Neural crest cell (in vitro differentiated cells): ENCODE measurements at regions not wholly inside any gene's neighbourhood (a gene's known extent, or its start where the extent isn't known, plus 50 kb on each side); places are given as distances from the start of the nearest gene placed in this dataset.

Source experiments
- DNase-seq: peaks from one replicate; pipeline ENCODE4 v3.0.0; 2021; ENCODE audit warnings: low read depth, mixed read lengths, low spot score
- H3K27ac Mint-ChIP-seq: one replicate; pipeline ENCODE4 v1.8.0; 2021; ENCODE audit warnings: mild to moderate bottlenecking, mixed read lengths; ENCODE audit not compliant: unreplicated experiment
- H3K27me3 Mint-ChIP-seq: 2 replicates; pipeline ENCODE4 v1.8.0; 2021; ENCODE audit warnings: low read depth, mild to moderate bottlenecking, mixed read lengths
- H3K36me3 Mint-ChIP-seq: 2 replicates; pipeline ENCODE4 v1.8.0; 2021; ENCODE audit warnings: low read depth, mild to moderate bottlenecking, mixed read lengths
- H3K4me1 Mint-ChIP-seq: 2 replicates; pipeline ENCODE4 v1.8.0; 2021; ENCODE audit warnings: mixed read lengths
- H3K4me3 Mint-ChIP-seq: one replicate; pipeline ENCODE4 v1.8.0; 2021; ENCODE audit warnings: mild to moderate bottlenecking, mixed read lengths
- H3K9me3 Mint-ChIP-seq: 2 replicates; pipeline ENCODE4 v1.8.0; 2021; ENCODE audit warnings: mixed read lengths
- TF ChIP-seq, protein P1 (sequence below): fragments of 200-600 bp; sonication (generic); conservative IDR thresholded peaks from 2 replicates; pipeline ENCODE4 v1.5.0; 2021; ENCODE audit warnings: antibody characterized with exemption, mild to moderate bottlenecking

DNA sequence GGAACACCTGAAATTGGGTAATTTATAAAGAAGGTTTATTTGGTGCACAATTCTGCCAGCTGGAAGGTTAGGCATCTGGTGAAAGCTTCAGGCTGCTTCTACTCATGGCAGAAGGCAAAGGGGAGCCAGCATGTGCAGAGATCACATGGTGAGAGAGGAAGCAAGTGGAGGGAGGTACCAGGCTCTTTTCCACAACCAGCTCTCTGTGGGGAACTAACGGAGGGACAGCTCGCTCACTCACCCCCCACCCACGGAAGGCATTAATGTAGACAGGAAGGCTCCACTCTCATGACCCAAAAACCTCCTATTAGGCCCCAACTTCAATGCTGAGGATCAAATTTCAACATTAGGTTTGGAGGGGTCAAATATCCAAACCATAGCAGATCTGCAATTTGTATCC, 75.6 kb upstream of the ARHGAP32 start:
- Mint-ChIP-seq H3K9me3 (no peaks in the 10 kb centered on the region), H3K27ac (no peak overlapping the region), H3K4me1 (peaks cover 47% of the 10 kb centered on the region), H3K4me3 (peak overlapping the region; percentile 29), H3K36me3 (peaks cover 22% of the 10 kb centered on the region), H3K27me3 (no peaks in the 10 kb centered on the region)
- TF ChIP-seq, protein P1, sequence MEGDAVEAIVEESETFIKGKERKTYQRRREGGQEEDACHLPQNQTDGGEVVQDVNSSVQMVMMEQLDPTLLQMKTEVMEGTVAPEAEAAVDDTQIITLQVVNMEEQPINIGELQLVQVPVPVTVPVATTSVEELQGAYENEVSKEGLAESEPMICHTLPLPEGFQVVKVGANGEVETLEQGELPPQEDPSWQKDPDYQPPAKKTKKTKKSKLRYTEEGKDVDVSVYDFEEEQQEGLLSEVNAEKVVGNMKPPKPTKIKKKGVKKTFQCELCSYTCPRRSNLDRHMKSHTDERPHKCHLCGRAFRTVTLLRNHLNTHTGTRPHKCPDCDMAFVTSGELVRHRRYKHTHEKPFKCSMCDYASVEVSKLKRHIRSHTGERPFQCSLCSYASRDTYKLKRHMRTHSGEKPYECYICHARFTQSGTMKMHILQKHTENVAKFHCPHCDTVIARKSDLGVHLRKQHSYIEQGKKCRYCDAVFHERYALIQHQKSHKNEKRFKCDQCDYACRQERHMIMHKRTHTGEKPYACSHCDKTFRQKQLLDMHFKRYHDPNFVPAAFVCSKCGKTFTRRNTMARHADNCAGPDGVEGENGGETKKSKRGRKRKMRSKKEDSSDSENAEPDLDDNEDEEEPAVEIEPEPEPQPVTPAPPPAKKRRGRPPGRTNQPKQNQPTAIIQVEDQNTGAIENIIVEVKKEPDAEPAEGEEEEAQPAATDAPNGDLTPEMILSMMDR = no peak
- DNase-seq = no peak

GRCh38 chr11:129266536-129266935, 74.4 kb upstream of the ARHGAP32 start:
- TF ChIP-seq, protein P1 = no peak
- peaks cover 48% of the 10 kb centered on the region for H3K4me1 Mint-ChIP-seq
- no peaks in the 10 kb centered on the region for H3K27me3 Mint-ChIP-seq
- no peak overlapping the region for H3K27ac Mint-ChIP-seq
- DNase-seq = no peak
- no peak overlapping the region for H3K4me3 Mint-ChIP-seq
- H3K36me3 Mint-ChIP-seq = peaks cover 19% of the 10 kb centered on the region
- no peaks in the 10 kb centered on the region for H3K9me3 Mint-ChIP-seq

GRCh38 chr11:129265125-129265788, 73.1 kb upstream of the ARHGAP32 start:
- no peak for DNase-seq
- peaks cover 12% of the 10 kb centered on the region for H3K36me3 Mint-ChIP-seq
- H3K27me3 Mint-ChIP-seq = no peaks in the 10 kb centered on the region
- H3K4me3 Mint-ChIP-seq = no peak overlapping the region
- H3K9me3 Mint-ChIP-seq = no peaks in the 10 kb centered on the region
- H3K27ac Mint-ChIP-seq = no peak overlapping the region
- TF ChIP-seq, protein P1 = no peak
- H3K4me1 Mint-ChIP-seq = peaks cover 48% of the 10 kb centered on the region

GRCh38 chr11:129264114-129264513, 72.0 kb upstream of the ARHGAP32 start:
- TF ChIP-seq, protein P1 = no peak
- no peaks in the 10 kb centered on the region for H3K27me3 Mint-ChIP-seq
- no peak for DNase-seq
- peaks cover 8% of the 10 kb centered on the region for H3K36me3 Mint-ChIP-seq
- no peak overlapping the region for H3K27ac Mint-ChIP-seq
- H3K4me3 Mint-ChIP-seq = no peak overlapping the region
- peaks cover 59% of the 10 kb centered on the region for H3K4me1 Mint-ChIP-seq
- no peaks in the 10 kb centered on the region for H3K9me3 Mint-ChIP-seq

GRCh38 chr11:129260750-129261149, 68.6 kb upstream of the ARHGAP32 start:
- Mint-ChIP-seq H3K9me3 (no peaks in the 10 kb centered on the region), H3K4me3 (peak overlapping the region; percentile 23), H3K27ac (peak overlapping the region; percentile 14), H3K36me3 (peaks cover 8% of the 10 kb centered on the region), H3K27me3 (no peaks in the 10 kb centered on the region), H3K4me1 (peaks cover 75% of the 10 kb centered on the region)
- TF ChIP-seq, protein P1 = no peak
- DNase-seq = no peak
